ENCODE measurements at regions not wholly inside any gene's neighbourhood (a gene's known extent, or its start where the extent isn't known, plus 50 kb on each side); places are given as distances from the start of the nearest gene placed in this dataset.

DNA sequence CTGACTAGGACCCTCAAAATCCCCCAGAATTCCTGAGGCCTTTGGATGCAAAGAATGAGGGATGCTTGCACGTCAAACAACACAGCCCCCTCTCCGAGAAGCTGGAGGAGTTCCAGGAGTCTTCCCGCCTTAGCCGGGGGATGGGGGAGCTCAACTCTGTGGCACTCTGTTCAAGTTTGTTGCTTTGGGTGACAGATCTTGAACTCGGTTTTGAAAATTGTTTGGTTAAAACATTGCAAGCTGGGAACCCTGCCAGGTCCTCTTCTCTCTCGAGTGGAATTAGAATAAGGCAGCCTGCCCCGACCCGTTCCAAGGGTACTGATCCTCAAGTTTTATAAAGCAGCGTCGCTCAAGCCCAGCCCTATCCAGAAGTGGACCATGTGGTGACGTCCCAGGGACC lies 244.1 kb downstream of the LOXHD1 start:
- Histone ChIP-seq H3K9me3 (no peaks in the 10 kb centered on the region), H3K4me1 (peaks cover 31% of the 10 kb centered on the region), H3K36me3 (no peaks in the 10 kb centered on the region), H3K4me3 (no peak overlapping the region), H3K27me3 (no peaks in the 10 kb centered on the region), H3K27ac (no peak overlapping the region)
- intact Hi-C loops (cut with DNase I) = no loop called here
- no peak for TF ChIP-seq POLR2A (IDR thresholded peaks at IDR 0.05)
- TF ChIP-seq POLR2AphosphoS5 (IDR thresholded peaks at IDR 0.05; ENCODE audit: insufficient read depth in 1 of 2, low read depth in 1 of 2) = no peak
- TF ChIP-seq CTCF (IDR thresholded peaks at IDR 0.05) = no peak
- DNase-seq (ENCODE audit: extremely low spot score in 2 of 2) = no peak

DNA sequence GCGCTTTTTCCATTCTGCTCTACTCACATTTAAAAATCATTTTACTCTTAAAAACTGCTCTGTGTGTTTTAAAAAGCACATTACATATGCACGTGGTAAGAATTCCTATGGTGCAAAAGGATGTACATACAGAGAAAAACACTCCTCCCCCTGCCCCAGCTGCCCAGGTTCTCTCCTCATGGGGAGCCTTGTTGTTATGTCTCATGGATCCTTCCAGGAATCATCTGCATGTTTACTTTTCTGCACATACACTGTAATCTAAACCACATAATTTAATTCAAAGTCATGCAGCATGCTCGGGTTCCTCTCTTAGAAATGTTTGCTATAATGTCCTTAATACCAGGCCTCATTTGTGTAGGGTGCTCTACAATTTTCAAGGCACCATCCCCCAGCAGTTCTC lies 243.3 kb downstream of the LOXHD1 start:
- no peak for DNase-seq (ENCODE audit: extremely low spot score in 2 of 2)
- H3K9me3 ChIP-seq = no peaks in the 10 kb centered on the region
- H3K4me1 ChIP-seq = peaks cover 31% of the 10 kb centered on the region
- H3K36me3 ChIP-seq = no peaks in the 10 kb centered on the region
- TF ChIP-seq POLR2AphosphoS5 (IDR thresholded peaks at IDR 0.05; ENCODE audit: insufficient read depth in 1 of 2, low read depth in 1 of 2) (no peak), POLR2A (IDR thresholded peaks at IDR 0.05) (no peak), CTCF (IDR thresholded peaks at IDR 0.05) (no peak)
- no peak overlapping the region for H3K4me3 ChIP-seq
- H3K27ac ChIP-seq = no peak overlapping the region
- H3K27me3 ChIP-seq = no peaks in the 10 kb centered on the region
- intact Hi-C loops (cut with DNase I) = no loop called here

DNA sequence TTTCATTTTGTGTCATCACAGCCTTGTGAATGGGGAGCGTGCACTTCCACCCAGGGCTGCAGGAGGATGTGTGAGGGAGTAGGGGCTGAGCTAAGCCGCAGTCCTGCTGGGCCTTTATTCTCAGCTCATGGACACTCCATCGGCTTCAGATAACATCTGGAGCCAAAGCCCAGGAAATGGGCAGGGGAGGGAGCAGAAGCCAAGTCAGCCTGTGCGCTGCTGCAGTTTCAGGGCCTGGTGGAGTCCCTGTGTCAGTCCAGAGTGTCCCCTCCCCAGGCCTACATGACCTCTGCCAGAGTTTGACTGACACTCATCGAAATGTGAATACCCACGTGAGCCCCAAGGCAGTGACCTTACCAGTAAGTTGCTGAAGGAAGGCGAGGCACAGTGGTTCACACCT lies 242.2 kb downstream of the LOXHD1 start:
- no peaks in the 10 kb centered on the region for H3K27me3 ChIP-seq
- H3K27ac ChIP-seq = no peak overlapping the region
- intact Hi-C loops (cut with DNase I) = no loop called here
- H3K4me1 ChIP-seq = peaks cover 31% of the 10 kb centered on the region
- no peak overlapping the region for H3K4me3 ChIP-seq
- H3K36me3 ChIP-seq = no peaks in the 10 kb centered on the region
- no peak for TF ChIP-seq CTCF (IDR thresholded peaks at IDR 0.05)
- no peak for TF ChIP-seq POLR2AphosphoS5 (IDR thresholded peaks at IDR 0.05; ENCODE audit: insufficient read depth in 1 of 2, low read depth in 1 of 2)
- no peak for TF ChIP-seq POLR2A (IDR thresholded peaks at IDR 0.05)
- no peaks in the 10 kb centered on the region for H3K9me3 ChIP-seq
- no peak for DNase-seq (ENCODE audit: extremely low spot score in 2 of 2)

- no peak overlapping the region for H3K4me3 ChIP-seq
- no peak for DNase-seq (ENCODE audit: extremely low spot score in 2 of 2)
- TF ChIP-seq POLR2AphosphoS5 (IDR thresholded peaks at IDR 0.05; ENCODE audit: insufficient read depth in 1 of 2, low read depth in 1 of 2) = no peak
- no peaks in the 10 kb centered on the region for H3K9me3 ChIP-seq
- H3K36me3 ChIP-seq = no peaks in the 10 kb centered on the region
- H3K27ac ChIP-seq = no peak overlapping the region
- no peaks in the 10 kb centered on the region for H3K27me3 ChIP-seq
- peaks cover 24% of the 10 kb centered on the region for H3K4me1 ChIP-seq
- intact Hi-C loops (cut with DNase I) = no loop called here
Measured at GRCh38 chr18:46415532-46416252, 241.3 kb downstream of the LOXHD1 start.

DNA sequence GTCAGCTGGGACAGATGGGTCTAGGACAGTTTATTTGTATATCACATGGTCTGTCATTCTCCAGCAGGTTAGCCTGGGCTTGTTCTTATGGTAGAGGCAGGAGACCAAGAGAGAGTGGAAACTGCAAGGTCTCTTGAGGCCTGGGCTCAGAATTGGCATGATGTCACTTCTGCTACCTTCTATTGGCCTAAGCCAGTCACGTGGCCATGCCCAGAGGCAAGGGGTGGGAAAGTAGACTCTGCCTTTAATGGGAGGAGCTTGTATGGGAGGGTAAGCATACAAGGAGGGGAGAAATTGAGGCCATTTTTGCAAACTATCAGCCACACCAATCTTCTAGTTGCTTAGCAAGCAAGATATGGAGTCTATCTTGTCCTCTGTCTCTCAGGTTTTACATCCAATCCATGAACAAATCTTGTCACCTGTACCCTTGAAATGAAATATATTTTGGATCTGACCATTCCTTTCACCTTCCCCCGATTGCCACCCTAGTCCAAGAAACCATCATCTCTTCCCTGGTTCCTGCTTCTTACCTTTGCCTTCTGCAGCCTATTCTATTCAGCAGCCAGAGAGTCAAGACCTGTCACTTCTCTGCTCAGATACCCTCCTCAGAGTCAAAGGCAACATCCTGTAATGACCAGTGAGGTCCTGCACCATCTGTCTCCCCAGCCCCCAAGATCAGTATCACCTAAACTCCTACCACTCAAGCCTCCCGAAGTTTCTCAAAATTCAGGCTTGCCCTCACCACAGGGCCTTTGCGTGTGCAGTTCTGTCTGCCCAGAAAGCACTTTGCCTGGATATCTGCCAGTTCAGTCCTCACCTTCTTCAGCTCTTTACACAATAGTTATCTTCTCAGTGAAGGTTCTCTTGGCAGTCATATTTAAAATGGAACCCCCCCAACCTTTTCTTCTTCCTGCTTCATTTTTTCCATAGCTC lies 240.0 kb downstream of the LOXHD1 start:
- no peak for DNase-seq (ENCODE audit: extremely low spot score in 2 of 2)
- Histone ChIP-seq H3K27me3 (no peaks in the 10 kb centered on the region), H3K36me3 (no peaks in the 10 kb centered on the region), H3K4me3 (no peak overlapping the region), H3K27ac (no peak overlapping the region), H3K9me3 (no peaks in the 10 kb centered on the region), H3K4me1 (peaks cover 14% of the 10 kb centered on the region)
- intact Hi-C loops (cut with DNase I) = no loop called here
- no peak for TF ChIP-seq POLR2A (IDR thresholded peaks at IDR 0.05)

All from vagina (tissue), 2 donors.